ENCODE measurements at regions not wholly inside any gene's neighbourhood (a gene's known extent, or its start where the extent isn't known, plus 50 kb on each side); places are given as distances from the start of the nearest gene placed in this dataset.

DNA sequence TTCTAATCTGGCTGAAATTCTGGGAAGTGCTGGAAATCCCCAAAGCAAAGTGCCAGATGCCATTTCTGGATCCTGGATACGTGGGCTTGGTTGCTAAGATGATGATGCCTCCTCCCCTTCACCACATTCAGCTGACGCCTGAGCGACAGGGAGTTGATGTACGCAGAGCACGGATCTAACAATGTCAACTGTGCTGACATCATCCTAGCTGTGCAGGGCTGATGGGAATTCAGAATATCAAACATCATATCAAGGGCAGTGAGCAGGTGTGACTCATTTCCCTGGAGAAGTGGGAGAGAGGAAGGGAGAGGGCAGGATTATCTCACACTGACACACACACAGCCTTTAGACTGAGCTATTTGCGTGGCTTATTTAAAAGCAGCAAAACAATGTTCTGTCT, 92.6 kb upstream of the ZBTB20 start:
- Histone ChIP-seq H2BK12ac (ENCODE audit: insufficient read length, low read depth, low read length) (no peak overlapping the region), H3K9ac (ENCODE audit: extremely low read depth, insufficient read length, low read length) (no peak overlapping the region), H3T11ph (ENCODE audit: low read length) (no peak overlapping the region), H4K5ac (ENCODE audit: insufficient read length, low read depth, low read length) (no peak overlapping the region), H3K4me1 (ENCODE audit: insufficient read depth, low read length) (no peaks in the 10 kb centered on the region), H3K27ac (ENCODE audit: insufficient read length, low read depth, low read length) (no peak overlapping the region), H2BK15ac (ENCODE audit: low read depth, low read length) (no peak overlapping the region; the same call in 1 of the 2 replicates), H2AK5ac (ENCODE audit: insufficient read length, low read length) (no peak overlapping the region), H3K23ac (ENCODE audit: insufficient read length, low read depth, low read length) (no peak overlapping the region), H3K14ac (ENCODE audit: insufficient read depth, low read length) (no peak overlapping the region), H3K4me2 (ENCODE audit: insufficient read depth, insufficient read length, low read length) (no peak overlapping the region), H3K4ac (ENCODE audit: low read depth, low read length) (no peak overlapping the region), H2BK5ac (ENCODE audit: insufficient read length, low read length) (no peak overlapping the region), H4K91ac (ENCODE audit: insufficient read length, low read depth, low read length) (no peak overlapping the region), H2BK20ac (ENCODE audit: low read depth, low read length, poor library complexity, severe bottlenecking) (no peak overlapping the region), H2AFZ (ENCODE audit: low read length) (no peak overlapping the region), H3K56ac (ENCODE audit: insufficient read length, low read depth, low read length) (no peak overlapping the region), H3K9me3 (ENCODE audit: control insufficient read depth, low read depth, low read length) (no peaks in the 10 kb centered on the region), H3K18ac (ENCODE audit: insufficient read length, low read depth, low read length) (no peak overlapping the region), H4K20me1 (ENCODE audit: control insufficient read depth, insufficient read depth, insufficient read length) (no peaks in the 10 kb centered on the region), H3K27me3 (ENCODE audit: insufficient read depth, low read length) (no peaks in the 10 kb centered on the region), H3K23me2 (ENCODE audit: insufficient read length, low read depth, low read length, poor library complexity, severe bottlenecking) (no peaks in the 10 kb centered on the region), H3K79me2 (ENCODE audit: insufficient read depth, low read length) (no peaks in the 10 kb centered on the region), H3K79me1 (ENCODE audit: insufficient read depth, low read depth, low read length, poor library complexity, severe bottlenecking) (no peaks in the 10 kb centered on the region), H4K8ac (replicated peaks; ENCODE audit: insufficient read length, low read depth, low read length) (peak overlapping the region; percentile 39), H2BK120ac (ENCODE audit: low read depth, low read length, poor library complexity, severe bottlenecking) (no peak overlapping the region)
- no CpG with 5 or more reads among the region's 6 CpGs for WGBS (ENCODE audit: extremely low coverage, insufficient read length, low lambda C conversion rate)
- Mint-ChIP-seq H3K36me3 (ENCODE audit: insufficient read depth in 1 of 3, low read depth in 3 of 3) (no peaks in the 10 kb centered on the region), H3K27ac (no peak overlapping the region), H3K9me3 (no peaks in the 10 kb centered on the region), H3K4me1 (no peaks in the 10 kb centered on the region), H3K4me3 (no peak overlapping the region), H3K27me3 (ENCODE audit: low read depth) (no peaks in the 10 kb centered on the region)
- DNase-seq: no peak
- TF ChIP-seq, protein P1, sequence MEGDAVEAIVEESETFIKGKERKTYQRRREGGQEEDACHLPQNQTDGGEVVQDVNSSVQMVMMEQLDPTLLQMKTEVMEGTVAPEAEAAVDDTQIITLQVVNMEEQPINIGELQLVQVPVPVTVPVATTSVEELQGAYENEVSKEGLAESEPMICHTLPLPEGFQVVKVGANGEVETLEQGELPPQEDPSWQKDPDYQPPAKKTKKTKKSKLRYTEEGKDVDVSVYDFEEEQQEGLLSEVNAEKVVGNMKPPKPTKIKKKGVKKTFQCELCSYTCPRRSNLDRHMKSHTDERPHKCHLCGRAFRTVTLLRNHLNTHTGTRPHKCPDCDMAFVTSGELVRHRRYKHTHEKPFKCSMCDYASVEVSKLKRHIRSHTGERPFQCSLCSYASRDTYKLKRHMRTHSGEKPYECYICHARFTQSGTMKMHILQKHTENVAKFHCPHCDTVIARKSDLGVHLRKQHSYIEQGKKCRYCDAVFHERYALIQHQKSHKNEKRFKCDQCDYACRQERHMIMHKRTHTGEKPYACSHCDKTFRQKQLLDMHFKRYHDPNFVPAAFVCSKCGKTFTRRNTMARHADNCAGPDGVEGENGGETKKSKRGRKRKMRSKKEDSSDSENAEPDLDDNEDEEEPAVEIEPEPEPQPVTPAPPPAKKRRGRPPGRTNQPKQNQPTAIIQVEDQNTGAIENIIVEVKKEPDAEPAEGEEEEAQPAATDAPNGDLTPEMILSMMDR (conservative IDR thresholded peaks at IDR 0.05): no peak

All from H9 (cell line).